K562 (cell line): ENCODE measurements at regions not wholly inside any gene's neighbourhood (a gene's known extent, or its start where the extent isn't known, plus 50 kb on each side); places are given as distances from the start of the nearest gene placed in this dataset.

Experiments used
- ATF2 ChIP-seq: sonication (generic); formaldehyde crosslinking; IDR thresholded peaks from 2 replicates; pipeline ENCODE4 v1.8.1; 2022; ENCODE audit warnings: missing genetic modification reagents
- CBX8 ChIP-seq: fragments of 200-600 bp; sonication (generic); IDR thresholded peaks from 2 replicates; pipeline ENCODE4 v1.6.1; 2012; ENCODE audit warnings: borderline replicate concordance, mixed run types, low read depth, mild to moderate bottlenecking, moderate library complexity, mixed read lengths, low read length, control low read depth, inconsistent platforms; ENCODE audit not compliant: poor library complexity, severe bottlenecking; ENCODE audit errors: extremely low read depth
- DACH1 ChIP-seq: fragments of 450-650 bp; IDR thresholded peaks from 2 replicates; pipeline ENCODE4 v1.6.1; 2018; ENCODE audit not compliant: partially characterized antibody
- E4F1 ChIP-seq: fragments of 250-450 bp; sonication (Bioruptor Pico); IDR thresholded peaks from 2 replicates; pipeline ENCODE4 v1.5.0; 2021; ENCODE audit warnings: mild to moderate bottlenecking, borderline replicate concordance
- ETS2 ChIP-seq: IDR thresholded peaks from 2 replicates; pipeline ENCODE4 v1.6.1; 2016; ENCODE audit warnings: borderline replicate concordance, missing genetic modification characterization, mild to moderate bottlenecking, moderate library complexity, missing compliant biosample characterization; ENCODE audit not compliant: poor library complexity, severe bottlenecking
- HNRNPLL ChIP-seq: fragments of 200-400 bp; formaldehyde crosslinking; IDR thresholded peaks from 2 replicates; pipeline ENCODE4 v1.6.1; 2017; ENCODE audit warnings: low read length, low read depth, mild to moderate bottlenecking; ENCODE audit not compliant: poor library complexity, severe bottlenecking
- JUND ChIP-seq, 2 experiments: IDR thresholded peaks; 2 replicates in 1 of 2; 3 replicates in 1 of 2; pipeline ENCODE4 v1.6.1; 2011; ENCODE audit warnings: borderline replicate concordance in 2 of 2, low read depth in 2 of 2, low read length in 2 of 2, improper control_type of control experiment in 1 of 2, missing biosample characterization in 1 of 2, missing genetic modification characterization in 1 of 2, missing genetic modification reagents in 1 of 2
- MAZ ChIP-seq, 2 experiments: fragments of 450-650 bp in 1 of 2; sonication (generic) in 1 of 2; formaldehyde crosslinking; IDR thresholded peaks in 1 of 2; conservative IDR thresholded peaks in 1 of 2; 2 replicates each; pipeline versions ENCODE4 v1.4.0 to v1.5.0; 2020; ENCODE audit warnings: mild to moderate bottlenecking in 1 of 2, missing genetic modification reagents in 1 of 2
- MIER1 ChIP-seq: fragments of 450-650 bp; IDR thresholded peaks from 2 replicates; pipeline ENCODE4 v1.6.1; 2016; ENCODE audit warnings: antibody characterized with exemption, mild to moderate bottlenecking, low read depth
- POLR2AphosphoS5 ChIP-seq: IDR thresholded peaks from 2 replicates; pipeline ENCODE4 v1.6.1; 2011; ENCODE audit warnings: mild to moderate bottlenecking, low read depth, low read length, moderate library complexity; ENCODE audit not compliant: control insufficient read depth, insufficient read depth
- RBBP5 ChIP-seq: fragments of 200-600 bp; sonication (generic); IDR thresholded peaks from 2 replicates; pipeline ENCODE4 v1.6.1; 2012; ENCODE audit warnings: borderline replicate concordance, mild to moderate bottlenecking, low read length, control low read depth, inconsistent platforms; ENCODE audit not compliant: insufficient read depth, poor library complexity, severe bottlenecking
- SP2 ChIP-seq: IDR thresholded peaks from 2 replicates; pipeline ENCODE4 v1.6.1; 2011; ENCODE audit warnings: mild to moderate bottlenecking, low read depth, low read length, moderate library complexity; ENCODE audit not compliant: poor library complexity, severe bottlenecking; ENCODE audit errors: extremely low read depth
- TAF9B ChIP-seq: fragments of 450-650 bp; IDR thresholded peaks from 2 replicates; pipeline ENCODE4 v1.6.1; 2018; ENCODE audit warnings: mild to moderate bottlenecking; ENCODE audit not compliant: partially characterized antibody
- TCF7 ChIP-seq: sonication (generic); IDR thresholded peaks from 2 replicates; pipeline ENCODE4 v1.6.1; 2016; ENCODE audit warnings: antibody characterized with exemption, borderline replicate concordance
- TEAD4 ChIP-seq, 2 experiments: sonication (generic) in 1 of 2; formaldehyde crosslinking in 1 of 2; IDR thresholded peaks; 2 replicates each; pipeline versions ENCODE4 v1.6.1 to v1.8.0; 2012 to 2022; ENCODE audit warnings: borderline replicate concordance in 1 of 2, inconsistent platforms in 1 of 2, low read length in 1 of 2, mild to moderate bottlenecking in 1 of 2, missing genetic modification reagents in 1 of 2
- THRB ChIP-seq: fragments of 450-650 bp; formaldehyde crosslinking; conservative IDR thresholded peaks from 2 replicates; pipeline ENCODE4 v1.4.0; 2022; ENCODE audit warnings: mild to moderate bottlenecking, missing genetic modification characterization
- ZFP1 ChIP-seq: fragments of 450-650 bp; formaldehyde crosslinking; IDR thresholded peaks from 2 replicates; pipeline ENCODE4 v1.4.0; 2020; ENCODE audit warnings: mild to moderate bottlenecking, mixed read lengths

- TF ChIP-seq TCF7, result no peak
- TF ChIP-seq TEAD4 (IDR thresholded peaks at IDR 0.05; ENCODE audit: low read length), result peak; percentile 82
- no peak for TF ChIP-seq TEAD4 (CRISPR knock-in tag; IDR thresholded peaks at IDR 0.05; ENCODE audit: borderline replicate concordance)
- no peak for TF ChIP-seq SP2
- TF ChIP-seq RBBP5, result no peak
- peak; percentile 93 for TF ChIP-seq ETS2 (tag)
- TF ChIP-seq MAZ (CRISPR knock-in tag; conservative IDR thresholded peaks at IDR 0.05 in 1 of 2, IDR thresholded peaks at IDR 0.05 in 1 of 2), result peak in 1 of 2 experiments; percentile 94; a peak in 3 of 4 replicates
- peak; percentile 63 for TF ChIP-seq POLR2AphosphoS5
- TF ChIP-seq TAF9B, result peak; percentile 3
- TF ChIP-seq ZFP1, result peak; percentile 77
- peak; percentile 59; the same call in 1 of the 2 replicates for TF ChIP-seq E4F1
- no peak for TF ChIP-seq HNRNPLL
- TF ChIP-seq MIER1, result no peak
- TF ChIP-seq DACH1, result no peak
- TF ChIP-seq CBX8, result no peak
- peak; percentile 95 for TF ChIP-seq THRB (CRISPR knock-in tag)
- peak; percentile 82 for TF ChIP-seq JUND (IDR thresholded peaks at IDR 0.05; ENCODE audit: borderline replicate concordance, low read depth, low read length)
- peak; percentile 77; the same call in 2 of the 3 replicates for TF ChIP-seq JUND (tag; IDR thresholded peaks at IDR 0.05; ENCODE audit: borderline replicate concordance, low read depth, low read length)
- no peak for TF ChIP-seq ATF2
These were observed 96.6 kb upstream of the ERRFI1 start (continued) for GRCh38 chr1:8122477-8123407.
